H1 (cell line): ENCODE measurements at regions not wholly inside any gene's neighbourhood (a gene's known extent, or its start where the extent isn't known, plus 50 kb on each side); places are given as distances from the start of the nearest gene placed in this dataset.

Experiments
- ATF2 ChIP-seq: IDR thresholded peaks from 2 replicates; pipeline ENCODE4 v1.6.1; 2012; ENCODE audit warnings: low read length, inconsistent platforms
- BCL11A ChIP-seq, 2 experiments: IDR thresholded peaks; one replicate each; pipeline ENCODE4 v1.6.1; 2011; ENCODE audit warnings: low read depth in 2 of 2, low read length in 2 of 2, mild to moderate bottlenecking in 2 of 2
- CBX8 ChIP-seq: fragments of 300-800, 300-1000 bp; sonication (generic); IDR thresholded peaks from 2 replicates; pipeline ENCODE4 v1.7.1; 2016; ENCODE audit warnings: low read depth, low read length, borderline replicate concordance
- CEBPB ChIP-seq: IDR thresholded peaks from 2 replicates; pipeline ENCODE4 v1.6.1; 2012; ENCODE audit warnings: low read depth, low read length
- RBBP5 ChIP-seq: IDR thresholded peaks from 2 replicates; pipeline ENCODE4 v1.7.1; 2012; ENCODE audit warnings: low read depth, mild to moderate bottlenecking, inconsistent platforms, low read length, moderate library complexity, borderline replicate concordance
- SIN3A ChIP-seq, 2 experiments: IDR thresholded peaks in 1 of 2; conservative IDR thresholded peaks in 1 of 2; 2 replicates each; pipeline ENCODE4 v1.6.1; 2011 to 2012; ENCODE audit warnings: low read length in 2 of 2, improper control_type of control experiment in 1 of 2, low read depth in 1 of 2, mild to moderate bottlenecking in 1 of 2
- SIX5 ChIP-seq: IDR thresholded peaks from 2 replicates; pipeline ENCODE4 v1.6.1; 2011; ENCODE audit warnings: mild to moderate bottlenecking, low read depth, low read length
- SRF ChIP-seq: IDR thresholded peaks from 2 replicates; pipeline ENCODE4 v1.6.1; 2011; ENCODE audit warnings: mild to moderate bottlenecking, low read depth, low read length, moderate library complexity
- TF ChIP-seq, protein P1 (sequence below): fragments of 300-600 bp; sonication (generic); IDR thresholded peaks from 2 replicates; pipeline ENCODE4 v1.7.1; 2012; ENCODE audit warnings: low read length, moderate library complexity, mild to moderate bottlenecking, inconsistent platforms; ENCODE audit not compliant: insufficient replicate concordance

DNA sequence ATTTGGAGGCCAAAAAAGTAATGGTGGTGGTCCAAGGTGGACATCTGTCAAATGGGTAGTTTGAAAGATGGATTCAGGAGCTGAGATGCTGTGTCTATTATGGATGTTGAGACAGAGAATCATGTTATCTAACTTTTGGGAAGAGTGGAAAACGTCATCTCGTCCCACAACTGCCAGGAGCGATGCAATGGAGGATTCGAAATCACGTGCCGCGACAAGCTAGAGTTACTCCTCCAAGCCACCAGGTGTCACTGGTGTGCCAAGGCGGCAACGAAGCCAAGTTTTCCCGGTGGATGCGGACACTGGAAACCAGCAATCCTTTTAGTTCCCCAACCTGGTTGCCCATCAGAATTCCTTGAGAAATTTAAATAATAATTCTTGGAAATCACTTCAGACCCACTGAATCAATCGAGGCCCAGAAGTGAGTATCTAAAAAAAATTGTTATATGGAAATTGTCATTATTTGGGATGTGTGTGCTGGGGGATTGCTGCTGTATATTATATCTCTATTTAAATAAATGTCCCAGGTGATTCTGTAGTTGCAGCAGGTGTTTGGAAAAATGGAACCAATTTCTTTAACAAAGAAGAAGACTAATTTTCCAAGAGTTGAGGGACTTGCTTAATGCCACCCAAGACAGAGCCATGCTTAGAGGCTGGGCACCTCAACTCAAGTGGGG is 206.1 kb downstream of the HAPSTR1 start (continued):
- TF ChIP-seq, protein P1, sequence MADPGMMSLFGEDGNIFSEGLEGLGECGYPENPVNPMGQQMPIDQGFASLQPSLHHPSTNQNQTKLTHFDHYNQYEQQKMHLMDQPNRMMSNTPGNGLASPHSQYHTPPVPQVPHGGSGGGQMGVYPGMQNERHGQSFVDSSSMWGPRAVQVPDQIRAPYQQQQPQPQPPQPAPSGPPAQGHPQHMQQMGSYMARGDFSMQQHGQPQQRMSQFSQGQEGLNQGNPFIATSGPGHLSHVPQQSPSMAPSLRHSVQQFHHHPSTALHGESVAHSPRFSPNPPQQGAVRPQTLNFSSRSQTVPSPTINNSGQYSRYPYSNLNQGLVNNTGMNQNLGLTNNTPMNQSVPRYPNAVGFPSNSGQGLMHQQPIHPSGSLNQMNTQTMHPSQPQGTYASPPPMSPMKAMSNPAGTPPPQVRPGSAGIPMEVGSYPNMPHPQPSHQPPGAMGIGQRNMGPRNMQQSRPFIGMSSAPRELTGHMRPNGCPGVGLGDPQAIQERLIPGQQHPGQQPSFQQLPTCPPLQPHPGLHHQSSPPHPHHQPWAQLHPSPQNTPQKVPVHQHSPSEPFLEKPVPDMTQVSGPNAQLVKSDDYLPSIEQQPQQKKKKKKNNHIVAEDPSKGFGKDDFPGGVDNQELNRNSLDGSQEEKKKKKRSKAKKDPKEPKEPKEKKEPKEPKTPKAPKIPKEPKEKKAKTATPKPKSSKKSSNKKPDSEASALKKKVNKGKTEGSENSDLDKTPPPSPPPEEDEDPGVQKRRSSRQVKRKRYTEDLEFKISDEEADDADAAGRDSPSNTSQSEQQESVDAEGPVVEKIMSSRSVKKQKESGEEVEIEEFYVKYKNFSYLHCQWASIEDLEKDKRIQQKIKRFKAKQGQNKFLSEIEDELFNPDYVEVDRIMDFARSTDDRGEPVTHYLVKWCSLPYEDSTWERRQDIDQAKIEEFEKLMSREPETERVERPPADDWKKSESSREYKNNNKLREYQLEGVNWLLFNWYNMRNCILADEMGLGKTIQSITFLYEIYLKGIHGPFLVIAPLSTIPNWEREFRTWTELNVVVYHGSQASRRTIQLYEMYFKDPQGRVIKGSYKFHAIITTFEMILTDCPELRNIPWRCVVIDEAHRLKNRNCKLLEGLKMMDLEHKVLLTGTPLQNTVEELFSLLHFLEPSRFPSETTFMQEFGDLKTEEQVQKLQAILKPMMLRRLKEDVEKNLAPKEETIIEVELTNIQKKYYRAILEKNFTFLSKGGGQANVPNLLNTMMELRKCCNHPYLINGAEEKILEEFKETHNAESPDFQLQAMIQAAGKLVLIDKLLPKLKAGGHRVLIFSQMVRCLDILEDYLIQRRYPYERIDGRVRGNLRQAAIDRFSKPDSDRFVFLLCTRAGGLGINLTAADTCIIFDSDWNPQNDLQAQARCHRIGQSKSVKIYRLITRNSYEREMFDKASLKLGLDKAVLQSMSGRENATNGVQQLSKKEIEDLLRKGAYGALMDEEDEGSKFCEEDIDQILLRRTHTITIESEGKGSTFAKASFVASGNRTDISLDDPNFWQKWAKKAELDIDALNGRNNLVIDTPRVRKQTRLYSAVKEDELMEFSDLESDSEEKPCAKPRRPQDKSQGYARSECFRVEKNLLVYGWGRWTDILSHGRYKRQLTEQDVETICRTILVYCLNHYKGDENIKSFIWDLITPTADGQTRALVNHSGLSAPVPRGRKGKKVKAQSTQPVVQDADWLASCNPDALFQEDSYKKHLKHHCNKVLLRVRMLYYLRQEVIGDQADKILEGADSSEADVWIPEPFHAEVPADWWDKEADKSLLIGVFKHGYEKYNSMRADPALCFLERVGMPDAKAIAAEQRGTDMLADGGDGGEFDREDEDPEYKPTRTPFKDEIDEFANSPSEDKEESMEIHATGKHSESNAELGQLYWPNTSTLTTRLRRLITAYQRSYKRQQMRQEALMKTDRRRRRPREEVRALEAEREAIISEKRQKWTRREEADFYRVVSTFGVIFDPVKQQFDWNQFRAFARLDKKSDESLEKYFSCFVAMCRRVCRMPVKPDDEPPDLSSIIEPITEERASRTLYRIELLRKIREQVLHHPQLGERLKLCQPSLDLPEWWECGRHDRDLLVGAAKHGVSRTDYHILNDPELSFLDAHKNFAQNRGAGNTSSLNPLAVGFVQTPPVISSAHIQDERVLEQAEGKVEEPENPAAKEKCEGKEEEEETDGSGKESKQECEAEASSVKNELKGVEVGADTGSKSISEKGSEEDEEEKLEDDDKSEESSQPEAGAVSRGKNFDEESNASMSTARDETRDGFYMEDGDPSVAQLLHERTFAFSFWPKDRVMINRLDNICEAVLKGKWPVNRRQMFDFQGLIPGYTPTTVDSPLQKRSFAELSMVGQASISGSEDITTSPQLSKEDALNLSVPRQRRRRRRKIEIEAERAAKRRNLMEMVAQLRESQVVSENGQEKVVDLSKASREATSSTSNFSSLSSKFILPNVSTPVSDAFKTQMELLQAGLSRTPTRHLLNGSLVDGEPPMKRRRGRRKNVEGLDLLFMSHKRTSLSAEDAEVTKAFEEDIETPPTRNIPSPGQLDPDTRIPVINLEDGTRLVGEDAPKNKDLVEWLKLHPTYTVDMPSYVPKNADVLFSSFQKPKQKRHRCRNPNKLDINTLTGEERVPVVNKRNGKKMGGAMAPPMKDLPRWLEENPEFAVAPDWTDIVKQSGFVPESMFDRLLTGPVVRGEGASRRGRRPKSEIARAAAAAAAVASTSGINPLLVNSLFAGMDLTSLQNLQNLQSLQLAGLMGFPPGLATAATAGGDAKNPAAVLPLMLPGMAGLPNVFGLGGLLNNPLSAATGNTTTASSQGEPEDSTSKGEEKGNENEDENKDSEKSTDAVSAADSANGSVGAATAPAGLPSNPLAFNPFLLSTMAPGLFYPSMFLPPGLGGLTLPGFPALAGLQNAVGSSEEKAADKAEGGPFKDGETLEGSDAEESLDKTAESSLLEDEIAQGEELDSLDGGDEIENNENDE = no peak
- TF ChIP-seq ATF2 = no peak
- no peak for TF ChIP-seq SRF
- TF ChIP-seq SIN3A (conservative IDR thresholded peaks at IDR 0.05 in 1 of 2, IDR thresholded peaks at IDR 0.05 in 1 of 2; ENCODE audit: low read depth in 1 of 2, low read length in 2 of 2) = no peak
- no peak for TF ChIP-seq CBX8
- TF ChIP-seq CEBPB = no peak
- no peak for TF ChIP-seq BCL11A (IDR thresholded peaks at IDR 0.05; ENCODE audit: low read depth in 2 of 2, low read length in 2 of 2)
- TF ChIP-seq SIX5 = no peak
- TF ChIP-seq RBBP5 = no peak
